Hematopoietic multipotent progenitor cell treated with erythropoietin and hydrocortisone succinate and interleukin-3 and kit ligand, for 4 days (in vitro differentiated cells): ENCODE measurements at regions not wholly inside any gene's neighbourhood (a gene's known extent, or its start where the extent isn't known, plus 50 kb on each side); places are given as distances from the start of the nearest gene placed in this dataset.

Experiments used
- DNase-seq: peaks from one replicate; pipeline ENCODE4 v3.0.0-alpha.2; 2015

GRCh38 chr18:78559584-78559983 lies 420.0 kb upstream of the SALL3 start:
- DNase-seq, result no peak

- no peak for DNase-seq
Measured at GRCh38 chr18:78561757-78562510, 417.7 kb upstream of the SALL3 start.

- no peak for DNase-seq
Measured at GRCh38 chr18:78562531-78562961, 417.1 kb upstream of the SALL3 start.

- DNase-seq, result no peak
Measured at GRCh38 chr18:78563110-78563509, 416.5 kb upstream of the SALL3 start.

- DNase-seq, result no peak
Measured at GRCh38 chr18:78564030-78564429, 415.6 kb upstream of the SALL3 start.

- no peak for DNase-seq
Measured at GRCh38 chr18:78564518-78564917, 415.1 kb upstream of the SALL3 start.

GRCh38 chr18:78565240-78565639 lies 414.4 kb upstream of the SALL3 start:
- DNase-seq, result no peak

GRCh38 chr18:78566065-78566464 lies 413.6 kb upstream of the SALL3 start:
- DNase-seq, result no peak

GRCh38 chr18:78566720-78567119 lies 412.9 kb upstream of the SALL3 start:
- DNase-seq, result no peak

GRCh38 chr18:78571063-78571785 lies 408.4 kb upstream of the SALL3 start:
- no peak for DNase-seq

GRCh38 chr18:78571831-78572347 lies 407.7 kb upstream of the SALL3 start:
- DNase-seq, result no peak

- DNase-seq, result no peak
Measured at GRCh38 chr18:78573773-78574172, 405.8 kb upstream of the SALL3 start.

GRCh38 chr18:78576967-78577366 lies 402.7 kb upstream of the SALL3 start:
- DNase-seq, result no peak

- no peak for DNase-seq
Measured at GRCh38 chr18:78579449-78579848, 400.2 kb upstream of the SALL3 start.

GRCh38 chr18:78579854-78580577 lies 399.6 kb upstream of the SALL3 start:
- DNase-seq, result no peak

GRCh38 chr18:78580835-78581339 lies 398.7 kb upstream of the SALL3 start:
- no peak for DNase-seq

GRCh38 chr18:78582181-78582709 lies 397.4 kb upstream of the SALL3 start:
- no peak for DNase-seq

GRCh38 chr18:78582898-78583738 lies 396.5 kb upstream of the SALL3 start:
- no peak for DNase-seq

- DNase-seq, result no peak
Measured at GRCh38 chr18:78583739-78584458, 395.7 kb upstream of the SALL3 start.

GRCh38 chr18:78584459-78585022 lies 395.1 kb upstream of the SALL3 start:
- no peak for DNase-seq

- no peak for DNase-seq
Measured at GRCh38 chr18:78586586-78586985, 393.0 kb upstream of the SALL3 start.
